Spleen (tissue), 7 donors: ENCODE measurements at regions not wholly inside any gene's neighbourhood (a gene's known extent, or its start where the extent isn't known, plus 50 kb on each side); places are given as distances from the start of the nearest gene placed in this dataset.

Experiments used
- CTCF ChIP-seq, 11 experiments: fragments of 200-600 bp in 7 of 11; fragments of 450-650 bp in 4 of 11; sonication (generic) in 4 of 11; IDR thresholded peaks in 8 of 11; conservative IDR thresholded peaks in 3 of 11; 1 replicate in 7 of 11; 2 replicates in 4 of 11; pipeline versions ENCODE4 v1.4.0 to v1.8.0; 2016 to 2021; ENCODE audit warnings: antibody characterized with exemption in 11 of 11, inconsistent platforms in 4 of 11, mild to moderate bottlenecking in 1 of 11
- POLR2A ChIP-seq, 3 donors: fragments of 450-650 bp; IDR thresholded peaks; one replicate each; pipeline ENCODE4 v1.5.1; 2017; ENCODE audit warnings: antibody characterized with exemption in 3 of 3, mild to moderate bottlenecking in 1 of 3
- donor health status: DM: no; HTN: no; CAD: no; lungs with moderate emphysema.
- donor health status: DM: no; HTN: no; CAD: no.
- donor health status: DM: no; HTN: no; CAD: no.

GRCh38 chr22:44424867-44425693 is 73.0 kb downstream of the RTL6 start:
- TF ChIP-seq CTCF (IDR thresholded peaks at IDR 0.05 in 8 of 11, conservative IDR thresholded peaks at IDR 0.05 in 3 of 11) (no peak), POLR2A (IDR thresholded peaks at IDR 0.05) (no peak)
